Eye (tissue), 1 donor: ENCODE measurements at regions not wholly inside any gene's neighbourhood (a gene's known extent, or its start where the extent isn't known, plus 50 kb on each side); places are given as distances from the start of the nearest gene placed in this dataset.

ENCODE experiments used
- DNase-seq: peaks from one replicate; pipeline ENCODE4 v3.0.0-alpha.2; 2015

- DNase-seq, result no peak
Observed at GRCh38 chr9:82598241-82599039, 464.5 kb downstream of the RASEF start.

- no peak for DNase-seq
Observed at GRCh38 chr9:82599336-82599949, 463.5 kb downstream of the RASEF start.

- no peak for DNase-seq
Observed at GRCh38 chr9:82600536-82601292, 462.2 kb downstream of the RASEF start.

- DNase-seq, result peak; percentile 49
Observed at GRCh38 chr9:82601293-82601771, 461.6 kb downstream of the RASEF start.

- no peak for DNase-seq
Observed at GRCh38 chr9:82604947-82605656, 457.8 kb downstream of the RASEF start.

GRCh38 chr9:82605657-82606031 lies 457.3 kb downstream of the RASEF start:
- DNase-seq, result no peak

GRCh38 chr9:82606071-82606470 lies 456.9 kb downstream of the RASEF start:
- DNase-seq, result no peak

GRCh38 chr9:82606492-82607382 lies 456.2 kb downstream of the RASEF start:
- DNase-seq, result peak; percentile 90

- no peak for DNase-seq
Observed at GRCh38 chr9:82608487-82608886, 454.5 kb downstream of the RASEF start.

- no peak for DNase-seq
Observed at GRCh38 chr9:82612942-82613341, 450.0 kb downstream of the RASEF start.

- DNase-seq, result no peak
Observed at GRCh38 chr9:82613498-82613897, 449.4 kb downstream of the RASEF start.

- no peak for DNase-seq
Observed at GRCh38 chr9:82616545-82616944, 446.4 kb downstream of the RASEF start.

GRCh38 chr9:82621447-82621846 lies 441.5 kb downstream of the RASEF start:
- no peak for DNase-seq

- DNase-seq, result no peak
Observed at GRCh38 chr9:82637368-82637767, 425.6 kb downstream of the RASEF start.

GRCh38 chr9:82645600-82645999 lies 417.3 kb downstream of the RASEF start:
- DNase-seq, result peak; percentile 10

- no peak for DNase-seq
Observed at GRCh38 chr9:82650368-82650767, 412.6 kb downstream of the RASEF start.

- no peak for DNase-seq
Observed at GRCh38 chr9:82651474-82651873, 411.5 kb downstream of the RASEF start.

GRCh38 chr9:82665324-82665723 lies 397.6 kb downstream of the RASEF start:
- DNase-seq, result no peak

GRCh38 chr9:82668689-82669199 lies 394.2 kb downstream of the RASEF start:
- peak; percentile 82 for DNase-seq

- DNase-seq, result peak; percentile 50
Observed at GRCh38 chr9:82670000-82670399, 392.9 kb downstream of the RASEF start.

GRCh38 chr9:82670726-82671125 lies 392.2 kb downstream of the RASEF start:
- DNase-seq, result no peak

GRCh38 chr9:82673201-82673600 lies 389.7 kb downstream of the RASEF start:
- no peak for DNase-seq
